K562 (cell line): ENCODE measurements at regions not wholly inside any gene's neighbourhood (a gene's known extent, or its start where the extent isn't known, plus 50 kb on each side); places are given as distances from the start of the nearest gene placed in this dataset.

Experiments
- MAFK ChIP-seq: IDR thresholded peaks from 2 replicates; pipeline ENCODE4 v1.6.1; 2011; ENCODE audit warnings: low read length, improper control_type of control experiment
- POLR2AphosphoS5 ChIP-seq: IDR thresholded peaks from 2 replicates; pipeline ENCODE4 v1.6.1; 2011; ENCODE audit warnings: mild to moderate bottlenecking, low read depth, low read length, moderate library complexity; ENCODE audit not compliant: control insufficient read depth, insufficient read depth
- RBM25 ChIP-seq: fragments of 200-400 bp; formaldehyde crosslinking; IDR thresholded peaks from 2 replicates; pipeline ENCODE4 v1.6.1; 2018; ENCODE audit warnings: low read length, low read depth, moderate library complexity; ENCODE audit not compliant: severe bottlenecking
- THRA ChIP-seq: fragments of 450-650 bp; IDR thresholded peaks from 2 replicates; pipeline ENCODE4 v1.6.1; 2017; ENCODE audit warnings: mild to moderate bottlenecking, moderate library complexity
- YBX1 ChIP-seq: fragments of 450-650 bp; IDR thresholded peaks from 2 replicates; pipeline ENCODE4 v1.7.1; 2016; ENCODE audit warnings: mild to moderate bottlenecking
- ZNF12 ChIP-seq: sonication (generic); formaldehyde crosslinking; IDR thresholded peaks from 2 replicates; pipeline ENCODE4 v1.4.0; 2020; ENCODE audit warnings: mild to moderate bottlenecking, missing genetic modification reagents

GRCh38 chr4:102137217-102137616 is 208.1 kb downstream of the SLC39A8 start:
- TF ChIP-seq RBM25 (no peak), POLR2AphosphoS5 (no peak), MAFK (peak; percentile 61; the same call in 1 of the 2 replicates), THRA (no peak), YBX1 (no peak), ZNF12 (CRISPR knock-in tag) (no peak)
